Liver (tissue), 8 donors: ENCODE measurements at regions not wholly inside any gene's neighbourhood (a gene's known extent, or its start where the extent isn't known, plus 50 kb on each side); places are given as distances from the start of the nearest gene placed in this dataset.
"Not testable (repeated sequence)": the region's sequence is repeated elsewhere in the genome, so short reads cannot be mapped to it uniquely, and the experiment has no call there.

Experiments used
- DNase-seq: peaks from one replicate; pipeline ENCODE4 v3.0.0-alpha.2; 2017; ENCODE audit warnings: low spot score
- H3K27ac ChIP-seq, 2 donors: one replicate each; pipeline ENCODE4 v1.7.0; 2013; ENCODE audit warnings: inconsistent platforms in 2 of 2, low read length in 2 of 2, control low read depth in 1 of 2, low read depth in 1 of 2, mild to moderate bottlenecking in 1 of 2
- H3K27me3 ChIP-seq, 4 donors: one replicate each; pipeline versions ENCODE4 v1.6.1 to v1.7.0; 2013; ENCODE audit warnings: low read length in 3 of 4, inconsistent platforms in 1 of 4, mild to moderate bottlenecking in 1 of 4, moderate library complexity in 1 of 4; ENCODE audit not compliant: control insufficient read depth in 4 of 4, insufficient read depth in 4 of 4
- H3K36me3 ChIP-seq, 4 donors: one replicate each; pipeline versions ENCODE4 v1.6.1 to v1.7.0; 2013; ENCODE audit warnings: low read length in 3 of 4, mild to moderate bottlenecking in 3 of 4, low read depth in 1 of 4, moderate library complexity in 1 of 4; ENCODE audit not compliant: control insufficient read depth in 4 of 4, insufficient read depth in 3 of 4
- H3K4me1 ChIP-seq, 4 donors: one replicate each; pipeline versions ENCODE4 v1.6.1 to v1.7.0; 2013; ENCODE audit warnings: low read length in 3 of 4, mild to moderate bottlenecking in 3 of 4, moderate library complexity in 1 of 4; ENCODE audit not compliant: control insufficient read depth in 4 of 4, insufficient read depth in 4 of 4
- H3K4me3 ChIP-seq, 3 donors: one replicate each; pipeline versions ENCODE4 v1.6.1 to v1.7.0; 2013; ENCODE audit warnings: low read length in 3 of 3, control low read depth in 1 of 3, low read depth in 1 of 3, mild to moderate bottlenecking in 1 of 3
- H3K9ac ChIP-seq, 2 donors: one replicate each; pipeline ENCODE4 v1.7.0; 2013; ENCODE audit warnings: low read length in 2 of 2, mild to moderate bottlenecking in 2 of 2, moderate library complexity in 2 of 2, control low read depth in 1 of 2, low read depth in 1 of 2
- H3K9me3 ChIP-seq, 4 donors: one replicate each; pipeline versions ENCODE4 v1.6.1 to v1.7.0; 2013; ENCODE audit warnings: low read length in 3 of 4; ENCODE audit not compliant: control insufficient read depth in 4 of 4
- ATF3 ChIP-seq: IDR thresholded peaks from 2 replicates; pipeline ENCODE4 v1.6.1; 2016; ENCODE audit warnings: antibody characterized with exemption
- CTCF ChIP-seq: fragments of 150-350 bp; IDR thresholded peaks from 2 replicates; pipeline ENCODE4 v1.5.1; 2017; ENCODE audit warnings: improper control_type of control experiment, low read depth, low read length; ENCODE audit not compliant: missing input control
- FOXA1 ChIP-seq: IDR thresholded peaks from 2 replicates; pipeline ENCODE4 v1.6.1; 2016; ENCODE audit warnings: antibody characterized with exemption
- FOXA2 ChIP-seq: IDR thresholded peaks from 2 replicates; pipeline ENCODE4 v1.6.1; 2016; ENCODE audit warnings: antibody characterized with exemption
- GABPA ChIP-seq, 2 donors: IDR thresholded peaks in 1 of 2; conservative IDR thresholded peaks in 1 of 2; 2 replicates each; pipeline ENCODE4 v1.6.1; 2016; ENCODE audit warnings: antibody characterized with exemption in 2 of 2, mild to moderate bottlenecking in 1 of 2, moderate library complexity in 1 of 2
- HNF4A ChIP-seq, 2 donors: conservative IDR thresholded peaks; 2 replicates each; pipeline ENCODE4 v1.6.1; 2016; ENCODE audit warnings: antibody characterized with exemption in 2 of 2, mild to moderate bottlenecking in 2 of 2
- JUND ChIP-seq, 2 donors: IDR thresholded peaks; 2 replicates each; pipeline ENCODE4 v1.6.1; 2016; ENCODE audit warnings: antibody characterized with exemption in 2 of 2
- MAX ChIP-seq: IDR thresholded peaks from 2 replicates; pipeline ENCODE4 v1.6.1; 2016; ENCODE audit warnings: antibody characterized with exemption
- NR2F2 ChIP-seq: IDR thresholded peaks from 2 replicates; pipeline ENCODE4 v1.6.1; 2016; ENCODE audit warnings: antibody characterized with exemption
- RAD21 ChIP-seq, 2 donors: IDR thresholded peaks; 2 replicates each; pipeline ENCODE4 v1.6.1; 2016; ENCODE audit warnings: antibody characterized with exemption in 2 of 2, mild to moderate bottlenecking in 2 of 2
- REST ChIP-seq: IDR thresholded peaks from 2 replicates; pipeline ENCODE4 v1.6.1; 2016; ENCODE audit warnings: antibody characterized with exemption, mild to moderate bottlenecking
- RXRA ChIP-seq, 2 donors: IDR thresholded peaks; 2 replicates each; pipeline ENCODE4 v1.6.1; 2017 to 2018; ENCODE audit warnings: antibody characterized with exemption in 2 of 2, mild to moderate bottlenecking in 1 of 2
- SP1 ChIP-seq: IDR thresholded peaks from 2 replicates; pipeline ENCODE4 v1.6.1; 2018; ENCODE audit warnings: antibody characterized with exemption, mild to moderate bottlenecking
- TAF1 ChIP-seq: conservative IDR thresholded peaks from 2 replicates; pipeline ENCODE4 v1.6.1; 2016; ENCODE audit warnings: antibody characterized with exemption, mild to moderate bottlenecking
- YY1 ChIP-seq: IDR thresholded peaks from 2 replicates; pipeline ENCODE4 v1.6.1; 2016; ENCODE audit warnings: antibody characterized with exemption, mild to moderate bottlenecking
- ZBTB33 ChIP-seq: IDR thresholded peaks from 2 replicates; pipeline ENCODE4 v1.6.1; 2016; ENCODE audit warnings: antibody characterized with exemption
- WGBS: extraction: QIAGEN DNeasy Blood & Tissue Kit; methylation state at CpG from one replicate; pipeline ENCODE4 v1.1.7; 2013; 5-methylcytosine and 5-hydroxymethylcytosine counted together
- donor health status: healthy.
- donor health status: healthy.
- donor health status: healthy.
- donor health status: healthy.
- donor health status: healthy.

- WGBS, result 42% methylated on average over 1 of the region's 1 CpG
- no peak for TF ChIP-seq YY1
- TF ChIP-seq NR2F2, result no peak
- TF ChIP-seq RXRA (IDR thresholded peaks at IDR 0.05), result no peak
- TF ChIP-seq REST, result no peak
- no peak for TF ChIP-seq FOXA2
- TF ChIP-seq ZBTB33, result no peak
- TF ChIP-seq RAD21 (IDR thresholded peaks at IDR 0.05), result no peak
- no peak for TF ChIP-seq JUND (IDR thresholded peaks at IDR 0.05)
- TF ChIP-seq GABPA (IDR thresholded peaks at IDR 0.05 in 1 of 2, conservative IDR thresholded peaks at IDR 0.05 in 1 of 2), result no peak
- no peak for TF ChIP-seq FOXA1
- TF ChIP-seq TAF1, result no peak
- TF ChIP-seq HNF4A (conservative IDR thresholded peaks at IDR 0.05), result no peak
- H3K9me3 ChIP-seq, result no peaks in the 10 kb centered on the region
- H3K9ac ChIP-seq, result no peak overlapping the region
- no peaks in the 10 kb centered on the region for H3K27me3 ChIP-seq
- H3K36me3 ChIP-seq, result no peaks in the 10 kb centered on the region
- H3K4me3 ChIP-seq, result no peak overlapping the region
- H3K4me1 ChIP-seq, result no peaks in the 10 kb centered on the region
- H3K27ac ChIP-seq, result no peak overlapping the region
- DNase-seq, result no peak
Measured at GRCh38 chr4:81330018-81330417, 115.0 kb upstream of the PRKG2 start.

- TF ChIP-seq FOXA1, result no peak
- no peak for TF ChIP-seq NR2F2
- TF ChIP-seq FOXA2, result no peak
- TF ChIP-seq ATF3, result no peak
- no peak for TF ChIP-seq TAF1
- no peak for TF ChIP-seq CTCF
- TF ChIP-seq JUND (IDR thresholded peaks at IDR 0.05), result no peak
- no peak for TF ChIP-seq SP1
- TF ChIP-seq MAX, result no peak
- no peak for TF ChIP-seq HNF4A (conservative IDR thresholded peaks at IDR 0.05)
- TF ChIP-seq YY1, result no peak
- TF ChIP-seq GABPA (IDR thresholded peaks at IDR 0.05 in 1 of 2, conservative IDR thresholded peaks at IDR 0.05 in 1 of 2), result no peak
- Histone ChIP-seq H3K9me3 (no peaks in the 10 kb centered on the region), H3K4me3 (no peak overlapping the region), H3K9ac (no peak overlapping the region), H3K27ac (no peak overlapping the region), H3K27me3 (no peaks in the 10 kb centered on the region), H3K4me1 (no peaks in the 10 kb centered on the region), H3K36me3 (no peaks in the 10 kb centered on the region)
- WGBS, result 89% methylated on average over 3 of the region's 3 CpGs
- no peak for DNase-seq
Measured at GRCh38 chr4:81326581-81326980, 111.6 kb upstream of the PRKG2 start.

- not testable (repeated sequence) for H3K9ac ChIP-seq, DNase-seq, H3K4me3 ChIP-seq, H3K36me3 ChIP-seq, H3K27ac ChIP-seq, H3K9me3 ChIP-seq, H3K4me1 ChIP-seq, H3K27me3 ChIP-seq
- WGBS, result 77% methylated on average over 3 of the region's 3 CpGs
Measured at GRCh38 chr4:81324594-81324993, 109.6 kb upstream of the PRKG2 start.
